Sciatic nerve (tissue), 2 donors: ENCODE measurements at regions not wholly inside any gene's neighbourhood (a gene's known extent, or its start where the extent isn't known, plus 50 kb on each side); places are given as distances from the start of the nearest gene placed in this dataset.
"Not testable (repeated sequence)": the region's sequence is repeated elsewhere in the genome, so short reads cannot be mapped to it uniquely, and the experiment has no call there.

ENCODE experiments used
- ATAC-seq: fragments of 200-7000 bp; cut with Tn5 transposase; one replicate; pipeline ENCODE4 v1.9.1; 2020; ENCODE audit warnings: mild to moderate bottlenecking, moderate library complexity
- DNase-seq: peaks from one replicate; pipeline ENCODE4 v3.0.0-alpha.2; 2020; ENCODE audit warnings: low spot score
- intact Hi-C: fragments of 100-400 bp; cut with DNase I; formaldehyde crosslinking; loops from one replicate; pipeline ENCODE4 v1.14.2; 2022
- donor health status: DM: no; HTN: no; CAD: no.
- donor health status: DM: no; HTN: no; CAD: no.

GRCh38 chr4:16450724-16451123 is 224.5 kb upstream of the TAPT1 start:
- intact Hi-C loops, result no loop called here
- no peak for ATAC-seq
- DNase-seq, result no peak

GRCh38 chr4:16450031-16450430 is 223.8 kb upstream of the TAPT1 start:
- ATAC-seq (no peak), DNase-seq (no peak)
- intact Hi-C loops, result no loop called here

- DNase-seq, result no peak
Observed at GRCh38 chr4:16449406-16449805, 223.1 kb upstream of the TAPT1 start.

GRCh38 chr4:16448241-16448840 is 222.1 kb upstream of the TAPT1 start:
- DNase-seq (no peak), ATAC-seq (no peak)
- intact Hi-C loops, result no loop called here

More at GRCh38 chr4:16449406-16449805, 223.1 kb upstream of the TAPT1 start:
- intact Hi-C loops, result no loop called here
- ATAC-seq, result no peak

- ATAC-seq (peak; percentile 44), DNase-seq (no peak)
- intact Hi-C loops, result no loop called here
Observed at GRCh38 chr4:16443504-16444088, 217.3 kb upstream of the TAPT1 start.

GRCh38 chr4:16442296-16442695 is 216.0 kb upstream of the TAPT1 start:
- no peak for ATAC-seq
- intact Hi-C loops, result no loop called here
- no peak for DNase-seq

- intact Hi-C loops, result no loop called here
- ATAC-seq, result peak; percentile 69
Observed at GRCh38 chr4:16439768-16440167, 213.5 kb upstream of the TAPT1 start.

GRCh38 chr4:16438986-16439385 is 212.7 kb upstream of the TAPT1 start:
- ATAC-seq (peak; percentile 69), DNase-seq (no peak)

More at GRCh38 chr4:16439768-16440167, 213.5 kb upstream of the TAPT1 start:
- no peak for DNase-seq

GRCh38 chr4:16437836-16438235 is 211.6 kb upstream of the TAPT1 start:
- ATAC-seq, result no peak
- no peak for DNase-seq
- intact Hi-C loops, result no loop called here

More at GRCh38 chr4:16438986-16439385, 212.7 kb upstream of the TAPT1 start:
- intact Hi-C loops, result no loop called here

GRCh38 chr4:16431866-16432265 is 205.6 kb upstream of the TAPT1 start:
- intact Hi-C loops, result no loop called here
- ATAC-seq, result no peak
- no peak for DNase-seq

GRCh38 chr4:16418814-16419213 is 192.5 kb upstream of the TAPT1 start:
- ATAC-seq (no peak), DNase-seq (no peak)
- intact Hi-C loops, result no loop called here

GRCh38 chr4:16417198-16417597 is 190.9 kb upstream of the TAPT1 start:
- no peak for ATAC-seq
- no peak for DNase-seq
- intact Hi-C loops, result no loop called here

- no peak for ATAC-seq
- intact Hi-C loops, result no loop called here
- no peak for DNase-seq
Observed at GRCh38 chr4:16416601-16417000, 190.3 kb upstream of the TAPT1 start.

- no peak for ATAC-seq
- DNase-seq, result no peak
- intact Hi-C loops, result no loop called here
Observed at GRCh38 chr4:16415751-16416150, 189.5 kb upstream of the TAPT1 start.

GRCh38 chr4:16413814-16414555 is 187.7 kb upstream of the TAPT1 start:
- DNase-seq (no peak), ATAC-seq (no peak)
- intact Hi-C loops, result no loop called here

- intact Hi-C loops, result no loop called here
- DNase-seq, result no peak
- no peak for ATAC-seq
Observed at GRCh38 chr4:16411501-16412085, 185.3 kb upstream of the TAPT1 start.

GRCh38 chr4:16393216-16393615 is 166.9 kb upstream of the TAPT1 start:
- intact Hi-C loops, DNase-seq, ATAC-seq: not testable (repeated sequence)

GRCh38 chr4:16391196-16391595 is 164.9 kb upstream of the TAPT1 start:
- intact Hi-C loops, result no loop called here
- DNase-seq (no peak), ATAC-seq (no peak)

- DNase-seq (no peak), ATAC-seq (no peak)
- intact Hi-C loops, result no loop called here
Observed at GRCh38 chr4:16387448-16387847, 161.2 kb upstream of the TAPT1 start.

GRCh38 chr4:16386711-16387320 is 160.5 kb upstream of the TAPT1 start:
- no peak for DNase-seq
- no peak for ATAC-seq
- intact Hi-C loops, result no loop called here
